Thymus (tissue), 11 donors: ENCODE measurements at regions not wholly inside any gene's neighbourhood (a gene's known extent, or its start where the extent isn't known, plus 50 kb on each side); places are given as distances from the start of the nearest gene placed in this dataset.

Experiments used
- DNase-seq, 9 donors: peaks; one replicate each; pipeline ENCODE4 v3.0.0-alpha.2; 2013; ENCODE audit warnings: low spot score in 9 of 9, low read depth in 6 of 9, missing footprints in 1 of 9
- H3K27ac ChIP-seq, 2 donors: one replicate each; pipeline ENCODE4 v1.5.1; 2013; ENCODE audit warnings: control low read depth in 1 of 2, low read depth in 1 of 2, low read length in 1 of 2, mild to moderate bottlenecking in 1 of 2, moderate library complexity in 1 of 2
- H3K27me3 ChIP-seq, 2 donors: one replicate each; pipeline ENCODE4 v1.5.1; 2013; ENCODE audit warnings: low read length in 1 of 2; ENCODE audit not compliant: control insufficient read depth in 2 of 2, insufficient read depth in 1 of 2
- H3K36me3 ChIP-seq, 2 donors: one replicate each; pipeline ENCODE4 v1.5.1; 2013; ENCODE audit warnings: low read length in 1 of 2, mild to moderate bottlenecking in 1 of 2, moderate library complexity in 1 of 2; ENCODE audit not compliant: control insufficient read depth in 2 of 2, insufficient read depth in 2 of 2
- H3K4me1 ChIP-seq, 2 donors: one replicate each; pipeline ENCODE4 v1.5.1; 2013; ENCODE audit warnings: low read length in 2 of 2; ENCODE audit not compliant: control insufficient read depth in 2 of 2, insufficient read depth in 2 of 2
- H3K4me3 ChIP-seq, 2 donors: one replicate each; pipeline ENCODE4 v1.5.1; 2013; ENCODE audit warnings: low read length in 2 of 2, control low read depth in 1 of 2, mild to moderate bottlenecking in 1 of 2
- H3K9me3 ChIP-seq, 2 donors: one replicate each; pipeline ENCODE4 v1.5.1; 2013; ENCODE audit warnings: low read length in 1 of 2, mild to moderate bottlenecking in 1 of 2; ENCODE audit not compliant: control insufficient read depth in 2 of 2, insufficient read depth in 1 of 2
- WGBS: extraction: QIAGEN DNeasy Blood & Tissue Kit; methylation state at CpG from one replicate; pipeline ENCODE4 v1.1.7; 2013; 5-methylcytosine and 5-hydroxymethylcytosine counted together
- donor health status: healthy.

GRCh38 chr3:28860307-28860706 is 420.6 kb upstream of the RBMS3 start:
- 34% methylated on average over 4 of the region's 4 CpGs for WGBS
- H3K9me3 ChIP-seq, result no peaks in the 10 kb centered on the region
- no peaks in the 10 kb centered on the region for H3K27me3 ChIP-seq
- no peaks in the 10 kb centered on the region for H3K4me1 ChIP-seq
- H3K4me3 ChIP-seq, result no peak overlapping the region
- H3K27ac ChIP-seq, result no peak overlapping the region
- H3K36me3 ChIP-seq, result no peaks in the 10 kb centered on the region
- no peak for DNase-seq

- H3K9me3 ChIP-seq, result no peaks in the 10 kb centered on the region
- H3K4me1 ChIP-seq, result no peaks in the 10 kb centered on the region
- H3K36me3 ChIP-seq, result no peaks in the 10 kb centered on the region
- H3K4me3 ChIP-seq, result no peak overlapping the region
- no peak for DNase-seq
- WGBS, result 97% methylated on average over 7 of the region's 7 CpGs
- H3K27me3 ChIP-seq, result no peaks in the 10 kb centered on the region
- no peak overlapping the region for H3K27ac ChIP-seq
Observed at GRCh38 chr3:28863186-28863585, 417.7 kb upstream of the RBMS3 start.

GRCh38 chr3:28867836-28868235 is 413.0 kb upstream of the RBMS3 start:
- H3K36me3 ChIP-seq, result no peaks in the 10 kb centered on the region
- H3K4me3 ChIP-seq, result no peak overlapping the region
- DNase-seq, result no peak
- no peaks in the 10 kb centered on the region for H3K27me3 ChIP-seq
- no peak overlapping the region for H3K27ac ChIP-seq
- H3K4me1 ChIP-seq, result no peaks in the 10 kb centered on the region
- H3K9me3 ChIP-seq, result no peaks in the 10 kb centered on the region
- 63% methylated on average over 2 of the region's 2 CpGs for WGBS

DNA sequence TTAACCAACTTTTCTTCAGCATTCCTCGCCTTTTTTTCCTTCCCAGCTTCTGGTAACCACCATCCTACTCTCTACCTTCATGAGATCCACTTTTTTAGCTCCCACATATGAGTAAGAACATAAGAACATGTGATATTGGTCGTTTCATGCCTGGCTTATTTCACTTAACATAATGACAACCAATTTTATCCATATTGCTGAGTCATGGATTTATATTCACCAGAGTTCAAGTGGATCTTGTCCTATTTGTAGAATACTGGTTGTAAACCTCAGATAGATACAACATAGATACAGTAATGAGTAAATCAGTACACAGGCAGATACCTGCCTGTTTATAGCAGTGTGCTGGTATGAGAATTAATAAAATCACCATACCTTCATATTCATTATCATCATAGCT is 412.0 kb upstream of the RBMS3 start:
- no peak overlapping the region for H3K27ac ChIP-seq
- WGBS, result 77% methylated on average over 2 of the region's 2 CpGs
- no peaks in the 10 kb centered on the region for H3K36me3 ChIP-seq
- no peak overlapping the region for H3K4me3 ChIP-seq
- H3K4me1 ChIP-seq, result no peaks in the 10 kb centered on the region
- DNase-seq, result no peak
- no peaks in the 10 kb centered on the region for H3K9me3 ChIP-seq
- no peaks in the 10 kb centered on the region for H3K27me3 ChIP-seq

GRCh38 chr3:28877912-28878311 is 403.0 kb upstream of the RBMS3 start:
- no peaks in the 10 kb centered on the region for H3K9me3 ChIP-seq
- no peak overlapping the region for H3K4me3 ChIP-seq
- no peak overlapping the region for H3K27ac ChIP-seq
- H3K36me3 ChIP-seq, result no peaks in the 10 kb centered on the region
- 93% methylated on average over 1 of the region's 1 CpG for WGBS
- H3K4me1 ChIP-seq, result no peaks in the 10 kb centered on the region
- H3K27me3 ChIP-seq, result no peaks in the 10 kb centered on the region
- no peak for DNase-seq

DNA sequence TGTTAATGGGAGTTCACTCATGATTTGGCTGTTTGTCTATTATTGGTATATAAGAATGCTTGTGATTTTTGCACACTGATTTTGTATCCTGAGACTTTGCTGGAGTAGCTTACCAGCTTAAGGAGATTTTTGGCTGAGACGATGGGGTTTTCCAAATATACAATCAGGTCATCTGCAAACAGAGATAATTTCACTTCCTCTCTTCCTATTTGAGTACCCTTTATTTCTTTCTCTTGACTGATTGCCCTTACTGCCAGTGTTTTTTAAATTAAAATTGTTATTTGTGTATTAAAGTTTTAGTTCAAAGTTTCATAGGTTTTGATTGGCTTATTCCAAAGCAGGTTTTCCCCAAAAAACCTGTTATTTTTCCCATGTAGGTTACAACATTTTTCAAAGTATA is 390.5 kb upstream of the RBMS3 start:
- H3K27me3 ChIP-seq, result no peaks in the 10 kb centered on the region
- no peak overlapping the region for H3K4me3 ChIP-seq
- no peaks in the 10 kb centered on the region for H3K4me1 ChIP-seq
- DNase-seq, result no peak
- H3K9me3 ChIP-seq, result no peaks in the 10 kb centered on the region
- H3K27ac ChIP-seq, result no peak overlapping the region
- H3K36me3 ChIP-seq, result no peaks in the 10 kb centered on the region
- WGBS, result 26% methylated on average over 1 of the region's 1 CpG

GRCh38 chr3:28891485-28891884 is 389.4 kb upstream of the RBMS3 start:
- Histone ChIP-seq H3K4me1 (no peaks in the 10 kb centered on the region), H3K36me3 (no peaks in the 10 kb centered on the region), H3K27me3 (no peaks in the 10 kb centered on the region), H3K9me3 (no peaks in the 10 kb centered on the region), H3K4me3 (no peak overlapping the region), H3K27ac (no peak overlapping the region)
- WGBS, result 97% methylated on average over 4 of the region's 4 CpGs
- DNase-seq, result no peak

- H3K9me3 ChIP-seq, result peaks cover 1 to 7% of the 10 kb centered on the region in 2 donors
- no peak overlapping the region for H3K4me3 ChIP-seq
- WGBS, result 75% methylated on average over 1 of the region's 1 CpG
- H3K36me3 ChIP-seq, result no peaks in the 10 kb centered on the region
- H3K27ac ChIP-seq, result no peak overlapping the region
- no peak for DNase-seq
- no peaks in the 10 kb centered on the region for H3K4me1 ChIP-seq
- H3K27me3 ChIP-seq, result no peaks in the 10 kb centered on the region
Observed at GRCh38 chr3:28900301-28900700, 380.6 kb upstream of the RBMS3 start.

GRCh38 chr3:28901018-28901417 is 379.9 kb upstream of the RBMS3 start:
- Histone ChIP-seq H3K4me3 (no peak overlapping the region), H3K36me3 (no peaks in the 10 kb centered on the region), H3K9me3 (peaks cover 1 to 7% of the 10 kb centered on the region in 2 donors), H3K27me3 (no peaks in the 10 kb centered on the region), H3K27ac (no peak overlapping the region), H3K4me1 (no peaks in the 10 kb centered on the region)
- DNase-seq, result no peak

GRCh38 chr3:28903171-28903601 is 377.7 kb upstream of the RBMS3 start:
- H3K9me3 ChIP-seq, result peaks cover 1 to 7% of the 10 kb centered on the region in 2 donors
- no peaks in the 10 kb centered on the region for H3K4me1 ChIP-seq
- H3K36me3 ChIP-seq, result no peaks in the 10 kb centered on the region
- whole genome bisulfite sequencing, result 97% methylated on average over 30 of the region's 30 CpGs
- DNase-seq, result no peak
- no peak overlapping the region for H3K27ac ChIP-seq
- no peaks in the 10 kb centered on the region for H3K27me3 ChIP-seq
- no peak overlapping the region for H3K4me3 ChIP-seq
